Stimulated activated naive CD8-positive, alpha-beta T cell treated with anti-CD3 and anti-CD28 coated beads, Interleukin-15, Interleukin-2, amounts not matched to agents 100 ng/mL and 50 ng/mL, for 24 hours (primary cell): ENCODE measurements at regions not wholly inside any gene's neighbourhood (a gene's known extent, or its start where the extent isn't known, plus 50 kb on each side); places are given as distances from the start of the nearest gene placed in this dataset.
"Not testable (repeated sequence)": the region's sequence is repeated elsewhere in the genome, so short reads cannot be mapped to it uniquely, and the experiment has no call there.

ENCODE experiments used
- H3K27ac Mint-ChIP-seq: one replicate; pipeline ENCODE4 v1.8.0; 2021; ENCODE audit warnings: mild to moderate bottlenecking, mixed read lengths
- H3K27me3 Mint-ChIP-seq: one replicate; pipeline ENCODE4 v1.8.0; 2021; ENCODE audit warnings: mixed read lengths
- H3K36me3 Mint-ChIP-seq: one replicate; pipeline ENCODE4 v1.8.0; 2021; ENCODE audit warnings: low read depth, mixed read lengths
- H3K4me1 Mint-ChIP-seq: one replicate; pipeline ENCODE4 v1.8.0; 2021; ENCODE audit warnings: low read depth, mixed read lengths
- H3K4me3 Mint-ChIP-seq: one replicate; pipeline ENCODE4 v1.8.0; 2021; ENCODE audit warnings: mild to moderate bottlenecking, mixed read lengths
- H3K9me3 Mint-ChIP-seq: one replicate; pipeline ENCODE4 v1.8.0; 2021; ENCODE audit warnings: mixed read lengths

- peaks cover 16% of the 10 kb centered on the region for H3K9me3 Mint-ChIP-seq
- H3K4me1 Mint-ChIP-seq, result no peaks in the 10 kb centered on the region
- no peak overlapping the region for H3K27ac Mint-ChIP-seq
- H3K4me3 Mint-ChIP-seq, result no peak overlapping the region
- H3K27me3 Mint-ChIP-seq, result no peaks in the 10 kb centered on the region
- H3K36me3 Mint-ChIP-seq, result no peaks in the 10 kb centered on the region
Measured at GRCh38 chr2:6143812-6144211, 451.6 kb downstream of the SOX11 start.

GRCh38 chr2:6147215-6147614 lies 455.0 kb downstream of the SOX11 start:
- H3K27me3 Mint-ChIP-seq, H3K36me3 Mint-ChIP-seq, H3K9me3 Mint-ChIP-seq, H3K4me1 Mint-ChIP-seq, H3K4me3 Mint-ChIP-seq, H3K27ac Mint-ChIP-seq: not testable (repeated sequence)

- Mint-ChIP-seq H3K36me3 (no peaks in the 10 kb centered on the region), H3K9me3 (peaks cover 4% of the 10 kb centered on the region), H3K4me3 (no peak overlapping the region), H3K4me1 (no peaks in the 10 kb centered on the region), H3K27ac (no peak overlapping the region), H3K27me3 (no peaks in the 10 kb centered on the region)
Measured at GRCh38 chr2:6148882-6149281, 456.7 kb downstream of the SOX11 start.

- Mint-ChIP-seq H3K9me3 (no peaks in the 10 kb centered on the region), H3K4me3 (no peak overlapping the region), H3K27me3 (no peaks in the 10 kb centered on the region), H3K36me3 (no peaks in the 10 kb centered on the region), H3K27ac (no peak overlapping the region), H3K4me1 (no peaks in the 10 kb centered on the region)
Measured at GRCh38 chr2:6159606-6160005, 467.4 kb downstream of the SOX11 start.

GRCh38 chr2:6163932-6164331 lies 471.7 kb downstream of the SOX11 start:
- Mint-ChIP-seq H3K4me1 (no peaks in the 10 kb centered on the region), H3K4me3 (no peak overlapping the region), H3K9me3 (no peaks in the 10 kb centered on the region), H3K27ac (no peak overlapping the region), H3K36me3 (no peaks in the 10 kb centered on the region), H3K27me3 (no peaks in the 10 kb centered on the region)

- H3K36me3 Mint-ChIP-seq, result no peaks in the 10 kb centered on the region
- H3K27me3 Mint-ChIP-seq, result no peaks in the 10 kb centered on the region
- no peaks in the 10 kb centered on the region for H3K9me3 Mint-ChIP-seq
- H3K4me1 Mint-ChIP-seq, result no peaks in the 10 kb centered on the region
- H3K27ac Mint-ChIP-seq, result no peak overlapping the region
- H3K4me3 Mint-ChIP-seq, result no peak overlapping the region
Measured at GRCh38 chr2:6164986-6165747, 473.0 kb downstream of the SOX11 start.

GRCh38 chr2:6167592-6168138 lies 475.5 kb downstream of the SOX11 start:
- no peak overlapping the region for H3K27ac Mint-ChIP-seq
- no peaks in the 10 kb centered on the region for H3K9me3 Mint-ChIP-seq
- H3K36me3 Mint-ChIP-seq, result no peaks in the 10 kb centered on the region
- no peaks in the 10 kb centered on the region for H3K4me1 Mint-ChIP-seq
- H3K4me3 Mint-ChIP-seq, result no peak overlapping the region
- H3K27me3 Mint-ChIP-seq, result no peaks in the 10 kb centered on the region

- no peaks in the 10 kb centered on the region for H3K36me3 Mint-ChIP-seq
- H3K9me3 Mint-ChIP-seq, result no peaks in the 10 kb centered on the region
- H3K27ac Mint-ChIP-seq, result no peak overlapping the region
- no peaks in the 10 kb centered on the region for H3K27me3 Mint-ChIP-seq
- no peak overlapping the region for H3K4me3 Mint-ChIP-seq
- no peaks in the 10 kb centered on the region for H3K4me1 Mint-ChIP-seq
Measured at GRCh38 chr2:6168485-6168884, 476.3 kb downstream of the SOX11 start.

- Mint-ChIP-seq H3K4me1 (no peaks in the 10 kb centered on the region), H3K27me3 (no peaks in the 10 kb centered on the region), H3K9me3 (peaks cover 8% of the 10 kb centered on the region), H3K27ac (no peak overlapping the region), H3K4me3 (no peak overlapping the region), H3K36me3 (no peaks in the 10 kb centered on the region)
Measured at GRCh38 chr2:6171294-6171693, 479.1 kb downstream of the SOX11 start.

GRCh38 chr2:6177811-6178210 lies 485.6 kb downstream of the SOX11 start:
- Mint-ChIP-seq H3K27ac (no peak overlapping the region), H3K9me3 (peaks cover 16% of the 10 kb centered on the region), H3K4me3 (no peak overlapping the region), H3K36me3 (no peaks in the 10 kb centered on the region), H3K4me1 (no peaks in the 10 kb centered on the region), H3K27me3 (no peaks in the 10 kb centered on the region)

- H3K9me3 Mint-ChIP-seq, result peaks cover 8% of the 10 kb centered on the region
- no peak overlapping the region for H3K27ac Mint-ChIP-seq
- no peaks in the 10 kb centered on the region for H3K36me3 Mint-ChIP-seq
- H3K4me1 Mint-ChIP-seq, result no peaks in the 10 kb centered on the region
- no peak overlapping the region for H3K4me3 Mint-ChIP-seq
- H3K27me3 Mint-ChIP-seq, result no peaks in the 10 kb centered on the region
Measured at GRCh38 chr2:6181525-6181924, 489.3 kb downstream of the SOX11 start.

GRCh38 chr2:6181926-6182325 lies 489.7 kb downstream of the SOX11 start:
- Mint-ChIP-seq H3K36me3 (no peaks in the 10 kb centered on the region), H3K9me3 (peaks cover 8% of the 10 kb centered on the region), H3K4me1 (no peaks in the 10 kb centered on the region), H3K4me3 (no peak overlapping the region), H3K27me3 (no peaks in the 10 kb centered on the region), H3K27ac (no peak overlapping the region)

- Mint-ChIP-seq H3K27me3 (no peaks in the 10 kb centered on the region), H3K27ac (no peak overlapping the region), H3K9me3 (peaks cover 8% of the 10 kb centered on the region)
Measured at GRCh38 chr2:6183226-6183625, 491.0 kb downstream of the SOX11 start.

GRCh38 chr2:6184532-6185292 lies 492.5 kb downstream of the SOX11 start:
- H3K27me3 Mint-ChIP-seq, result no peaks in the 10 kb centered on the region
- H3K36me3 Mint-ChIP-seq, result no peaks in the 10 kb centered on the region

More at GRCh38 chr2:6183226-6183625, 491.0 kb downstream of the SOX11 start:
- no peaks in the 10 kb centered on the region for H3K36me3 Mint-ChIP-seq
- no peaks in the 10 kb centered on the region for H3K4me1 Mint-ChIP-seq
- H3K4me3 Mint-ChIP-seq, result no peak overlapping the region

GRCh38 chr2:6186332-6187151 lies 494.4 kb downstream of the SOX11 start:
- Mint-ChIP-seq H3K27ac (no peak overlapping the region), H3K4me3 (no peak overlapping the region), H3K36me3 (no peaks in the 10 kb centered on the region), H3K27me3 (no peaks in the 10 kb centered on the region), H3K4me1 (no peaks in the 10 kb centered on the region), H3K9me3 (peaks cover 3% of the 10 kb centered on the region)

More at GRCh38 chr2:6184532-6185292, 492.5 kb downstream of the SOX11 start:
- no peak overlapping the region for H3K4me3 Mint-ChIP-seq
- no peak overlapping the region for H3K27ac Mint-ChIP-seq
- H3K9me3 Mint-ChIP-seq, result peaks cover 5% of the 10 kb centered on the region
- H3K4me1 Mint-ChIP-seq, result no peaks in the 10 kb centered on the region
